H1 (cell line): ENCODE measurements at regions not wholly inside any gene's neighbourhood (a gene's known extent, or its start where the extent isn't known, plus 50 kb on each side); places are given as distances from the start of the nearest gene placed in this dataset.

ENCODE experiments used
- CTCF ChIA-PET: fragments of 300-600 bp; sonication (Branson Sonifier 250); formaldehyde crosslinking; loops from one replicate; lab custom pipeline; 2021; ENCODE audit not compliant: partially characterized antibody; lab: Charles Lee
- POLR2A ChIA-PET: fragments of 300-600 bp; sonication (Branson Sonifier 250); formaldehyde crosslinking; loops from one replicate; lab custom pipeline; 2021; ENCODE audit warnings: inconsistent platforms; ENCODE audit not compliant: partially characterized antibody; lab: Charles Lee
- DNase-seq, 2 experiments: peaks; one replicate each; pipeline versions ENCODE4 v3.0.0 to v3.0.0-alpha.2; 2010 to 2022; ENCODE audit warnings: low spot score in 2 of 2, low read depth in 1 of 2, mixed read lengths in 1 of 2
- FAIRE-seq: peaks from 2 replicates; lab custom pipeline; 2011; peaks lifted over from hg19 to GRCh38; lab: Jason Lieb, UNC
- H2AFZ ChIP-seq: 2 replicates; pipeline ENCODE4 v1.8.1; 2012; ENCODE audit warnings: low read length, inconsistent platforms
- H2AK5ac ChIP-seq: 2 replicates; pipeline ENCODE4 v1.6.1; 2013; ENCODE audit warnings: low read depth, low read length
- H2BK120ac ChIP-seq: replicated peaks from 2 replicates; pipeline ENCODE3; 2013; ENCODE audit warnings: low read depth, low read length, inconsistent platforms
- H2BK12ac ChIP-seq: 2 replicates; pipeline ENCODE4 v1.6.1; 2013; ENCODE audit warnings: low read depth, low read length
- H2BK15ac ChIP-seq: 2 replicates; pipeline ENCODE4 v1.6.1; 2013; ENCODE audit warnings: low read length
- H2BK20ac ChIP-seq: 2 replicates; pipeline ENCODE4 v1.6.1; 2013; ENCODE audit warnings: low read length
- H2BK5ac ChIP-seq: 2 replicates; pipeline ENCODE4 v1.6.1; 2013; ENCODE audit warnings: low read depth, low read length
- H3K14ac ChIP-seq: 2 replicates; pipeline ENCODE4 v1.6.1; 2013; ENCODE audit warnings: inconsistent platforms; ENCODE audit not compliant: insufficient read length
- H3K18ac ChIP-seq: 2 replicates; pipeline ENCODE4 v1.6.1; 2013; ENCODE audit warnings: low read length; ENCODE audit errors: extremely low read depth
- H3K23ac ChIP-seq: 2 replicates; pipeline ENCODE4 v1.6.1; 2013; ENCODE audit warnings: inconsistent platforms; ENCODE audit not compliant: insufficient read length
- H3K23me2 ChIP-seq: 2 replicates; pipeline ENCODE4 v1.6.1; 2013; ENCODE audit warnings: low read depth, low read length
- H3K27ac ChIP-seq: 2 replicates; pipeline ENCODE4 v1.6.1; 2011; ENCODE audit warnings: low read depth, low read length, inconsistent platforms
- H3K27me3 ChIP-seq, 4 experiments: replicated peaks in 1 of 4; 1 replicate in 1 of 4; 2 replicates in 3 of 4; pipeline versions ENCODE4 v1.6.1 to v1.8.1; 2011 to 2013; ENCODE audit warnings: low read length in 3 of 4, mild to moderate bottlenecking in 3 of 4, inconsistent platforms in 2 of 4, mixed read lengths in 2 of 4, moderate library complexity in 1 of 4; ENCODE audit not compliant: control insufficient read depth in 3 of 4, insufficient read depth in 3 of 4; ENCODE audit errors: extremely low read depth in 1 of 4
- H3K36me3 ChIP-seq, 4 experiments: 2 replicates each; pipeline versions ENCODE4 v1.6.1 to v1.8.1; 2011 to 2013; ENCODE audit warnings: mild to moderate bottlenecking in 4 of 4, low read length in 3 of 4, moderate library complexity in 2 of 4, control low read depth in 1 of 4, inconsistent platforms in 1 of 4; ENCODE audit not compliant: insufficient read depth in 4 of 4, control insufficient read depth in 2 of 4
- H3K4ac ChIP-seq: replicated peaks from 2 replicates; pipeline ENCODE3; 2013; ENCODE audit warnings: low read length, low read depth, mixed read lengths, inconsistent platforms; ENCODE audit not compliant: insufficient read length
- H3K4me1 ChIP-seq, 4 experiments: replicated peaks in 1 of 4; 1 replicate in 1 of 4; 2 replicates in 3 of 4; pipeline versions ENCODE4 v1.6.1 to v1.8.1; 2011 to 2013; ENCODE audit warnings: low read length in 3 of 4, inconsistent platforms in 2 of 4, mixed read lengths in 1 of 4; ENCODE audit not compliant: insufficient read depth in 4 of 4, control insufficient read depth in 3 of 4
- H3K4me2 ChIP-seq, 2 experiments: 2 replicates each; pipeline versions ENCODE4 v1.6.1 to v1.8.1; 2011 to 2013; ENCODE audit warnings: low read depth in 2 of 2, low read length in 2 of 2, control low read depth in 1 of 2, inconsistent platforms in 1 of 2, mild to moderate bottlenecking in 1 of 2; ENCODE audit not compliant: insufficient read depth in 1 of 2
- H3K4me3 ChIP-seq, 4 experiments: fragments of 200-600, 300-600 bp in 1 of 4; sonication (generic), shearing (Covaris generic), sonication (Bioruptor Twin) in 1 of 4; 2 replicates each; pipeline versions ENCODE4 v1.5.1 to v1.8.1; 2011 to 2016; ENCODE audit warnings: low read length in 4 of 4, low read depth in 3 of 4, control low read depth in 2 of 4, inconsistent platforms in 2 of 4, mild to moderate bottlenecking in 2 of 4, mixed read lengths in 1 of 4, moderate library complexity in 1 of 4; ENCODE audit not compliant: insufficient read depth in 2 of 4; ENCODE audit errors: extremely low read depth in 1 of 4
- H3K56ac ChIP-seq: replicated peaks from 2 replicates; pipeline ENCODE3; 2013; ENCODE audit warnings: low read depth, mild to moderate bottlenecking, mixed read lengths, low read length, inconsistent platforms; ENCODE audit not compliant: insufficient read length
- H3K79me1 ChIP-seq: 2 replicates; pipeline ENCODE4 v1.6.1; 2013; ENCODE audit warnings: low read depth, low read length, control low read depth
- H3K79me2 ChIP-seq, 2 experiments: 2 replicates each; pipeline versions ENCODE4 v1.6.1 to v1.8.1; 2012 to 2013; ENCODE audit warnings: low read length in 2 of 2, mild to moderate bottlenecking in 2 of 2, inconsistent platforms in 1 of 2; ENCODE audit not compliant: insufficient read depth in 2 of 2, control insufficient read depth in 1 of 2
- H3K9ac ChIP-seq, 4 experiments: replicated peaks in 1 of 4; 1 replicate in 1 of 4; 2 replicates in 3 of 4; pipeline versions ENCODE4 v1.6.1 to v1.8.1; 2011 to 2013; ENCODE audit warnings: low read depth in 3 of 4, low read length in 3 of 4, control low read depth in 2 of 4, mild to moderate bottlenecking in 2 of 4, moderate library complexity in 2 of 4, inconsistent platforms in 1 of 4; ENCODE audit errors: extremely low read depth in 1 of 4
- H3K9me3 ChIP-seq, 2 experiments: 2 replicates each; pipeline versions ENCODE4 v1.6.1 to v1.8.1; 2012 to 2013; ENCODE audit warnings: mild to moderate bottlenecking in 2 of 2, moderate library complexity in 2 of 2, control low read depth in 1 of 2, inconsistent platforms in 1 of 2, low read depth in 1 of 2, low read length in 1 of 2, mixed read lengths in 1 of 2; ENCODE audit not compliant: insufficient read depth in 2 of 2
- H4K20me1 ChIP-seq, 2 experiments: replicated peaks in 1 of 2; 2 replicates each; pipeline versions ENCODE3 to v1.8.1; 2011 to 2013; ENCODE audit warnings: inconsistent platforms in 2 of 2, low read length in 2 of 2, mild to moderate bottlenecking in 1 of 2; ENCODE audit not compliant: insufficient read depth in 2 of 2, control insufficient read depth in 1 of 2
- H4K5ac ChIP-seq: 2 replicates; pipeline ENCODE4 v1.6.1; 2013; ENCODE audit warnings: low read length, low read depth, mixed read lengths, inconsistent platforms; ENCODE audit not compliant: insufficient read length
- H4K8ac ChIP-seq: 2 replicates; pipeline ENCODE4 v1.8.0; 2013; ENCODE audit warnings: mild to moderate bottlenecking, moderate library complexity, low read length, inconsistent platforms; ENCODE audit not compliant: insufficient read depth; ENCODE audit errors: extremely low read depth
- H4K91ac ChIP-seq: replicated peaks from 2 replicates; pipeline ENCODE3; 2013; ENCODE audit warnings: low read length, mixed read lengths, inconsistent platforms; ENCODE audit not compliant: insufficient read length
- ATF2 ChIP-seq: IDR thresholded peaks from 2 replicates; pipeline ENCODE4 v1.6.1; 2012; ENCODE audit warnings: low read length, inconsistent platforms
- ATF3 ChIP-seq: IDR thresholded peaks from 2 replicates; pipeline ENCODE4 v1.6.1; 2011; ENCODE audit warnings: low read depth, mild to moderate bottlenecking, low read length; ENCODE audit not compliant: insufficient read depth
- CBX5 ChIP-seq: fragments of 300-800, 300-1000 bp; sonication (generic); IDR thresholded peaks from 2 replicates; pipeline ENCODE4 v1.7.1; 2016; ENCODE audit warnings: antibody characterized with exemption, low read length, low read depth
- CREB1 ChIP-seq: IDR thresholded peaks from 2 replicates; pipeline ENCODE4 v1.6.1; 2012; ENCODE audit warnings: inconsistent platforms
- JUND ChIP-seq: IDR thresholded peaks from 2 replicates; pipeline ENCODE4 v1.6.1; 2011; ENCODE audit warnings: mild to moderate bottlenecking, improper control_type of control experiment, low read length
- NRF1 ChIP-seq: IDR thresholded peaks from 2 replicates; pipeline ENCODE4 v1.6.1; 2011; ENCODE audit warnings: mild to moderate bottlenecking, low read depth, low read length, improper control_type of control experiment
- SP2 ChIP-seq: IDR thresholded peaks from 2 replicates; pipeline ENCODE4 v1.6.1; 2012; ENCODE audit warnings: mild to moderate bottlenecking, low read length, inconsistent platforms
- SP4 ChIP-seq: IDR thresholded peaks from 2 replicates; pipeline ENCODE4 v1.6.1; 2012; ENCODE audit warnings: low read length, inconsistent platforms
- SRF ChIP-seq: IDR thresholded peaks from 2 replicates; pipeline ENCODE4 v1.6.1; 2011; ENCODE audit warnings: mild to moderate bottlenecking, low read depth, low read length, moderate library complexity
- TBP ChIP-seq: IDR thresholded peaks from 2 replicates; pipeline ENCODE4 v1.6.1; 2011; ENCODE audit warnings: low read depth, low read length, improper control_type of control experiment
- YY1 ChIP-seq: IDR thresholded peaks from 2 replicates; pipeline ENCODE4 v1.6.1; 2011; ENCODE audit warnings: low read depth, mild to moderate bottlenecking, low read length
- WGBS, 2 experiments: shearing (Covaris generic) in 1 of 2; methylation state at CpG; one replicate each; pipeline versions ENCODE4 v1.1.6 to v1.1.7; 2013 to 2015; ENCODE audit warnings: low lambda C conversion rate in 2 of 2, mixed read lengths in 2 of 2, inconsistent platforms in 1 of 2, low coverage in 1 of 2, missing lambda C conversion rate in 1 of 2; ENCODE audit not compliant: insufficient replicate concordance in 2 of 2, insufficient coverage in 1 of 2, insufficient read length in 1 of 2; ENCODE audit errors: extremely low coverage in 1 of 2, missing lambda C conversion rate in 1 of 2; 5-methylcytosine and 5-hydroxymethylcytosine counted together

- Histone ChIP-seq H3K14ac (no peak overlapping the region), H3K79me2 (no peaks in the 10 kb centered on the region), H3K4me2 (no peak overlapping the region), H3K9ac (no peak overlapping the region), H3K4me1 (no peaks in the 10 kb centered on the region), H3K4ac (no peak overlapping the region), H2BK20ac (no peak overlapping the region), H3K27ac (no peak overlapping the region), H4K91ac (no peak overlapping the region), H3K23ac (no peak overlapping the region), H2BK12ac (no peak overlapping the region), H3K4me3 (no peak overlapping the region), H3K27me3 (no peaks in the 10 kb centered on the region), H4K8ac (no peak overlapping the region), H2AFZ (no peak overlapping the region), H3K36me3 (no peaks in the 10 kb centered on the region), H2BK5ac (no peak overlapping the region), H3K9me3 (no peaks in the 10 kb centered on the region), H2BK15ac (no peak overlapping the region), H3K56ac (no peak overlapping the region), H4K20me1 (peaks cover 0 to 1% of the 10 kb centered on the region in 2 experiments), H3K79me1 (no peaks in the 10 kb centered on the region), H2BK120ac (no peak overlapping the region), H4K5ac (no peak overlapping the region), H2AK5ac (no peak overlapping the region), H3K23me2 (no peaks in the 10 kb centered on the region), H3K18ac (no peak overlapping the region)
- TF ChIP-seq SP4 (no peak), SRF (no peak), CBX5 (no peak), TBP (no peak), JUND (no peak), YY1 (no peak), ATF2 (no peak), ATF3 (no peak), NRF1 (no peak), SP2 (no peak), CREB1 (no peak)
- ChIA-PET POLR2A (no interaction called here), CTCF (no interaction called here)
- no peak for FAIRE-seq
- no peak for DNase-seq
- WGBS, 2 experiments: 92% methylated on average over 1 of the region's 1 CpG; no CpG with 5 or more reads in 1 of the 2 experiments
Observed at GRCh38 chr9:24820196-24820595, 274.5 kb upstream of the IZUMO3 start.
